Nephron (organoid): ENCODE measurements at regions not wholly inside any gene's neighbourhood (a gene's known extent, or its start where the extent isn't known, plus 50 kb on each side); places are given as distances from the start of the nearest gene placed in this dataset.

ENCODE experiments used
- H3K27ac Mint-ChIP-seq, 3 experiments: 2 replicates each; pipeline ENCODE4 v1.8.0; 2020; ENCODE audit warnings: mixed read lengths in 3 of 3, mild to moderate bottlenecking in 2 of 3, moderate library complexity in 1 of 3
- H3K27me3 Mint-ChIP-seq: 2 replicates; pipeline ENCODE4 v1.8.0; 2021; ENCODE audit warnings: low read depth, mild to moderate bottlenecking, moderate library complexity, mixed read lengths
- H3K36me3 Mint-ChIP-seq: 2 replicates; pipeline ENCODE4 v1.8.0; 2020; ENCODE audit warnings: low read depth, mixed read lengths
- H3K4me1 Mint-ChIP-seq: 2 replicates; pipeline ENCODE4 v1.8.0; 2020; ENCODE audit warnings: mixed read lengths
- H3K4me3 Mint-ChIP-seq, 3 experiments: 2 replicates each; pipeline ENCODE4 v1.8.0; 2020; ENCODE audit warnings: mild to moderate bottlenecking in 3 of 3, mixed read lengths in 3 of 3, moderate library complexity in 2 of 3
- H3K9me3 Mint-ChIP-seq: 2 replicates; pipeline ENCODE4 v1.8.0; 2020; ENCODE audit warnings: mixed read lengths
- CTCF ChIP-seq, 3 experiments: fragments of 200-600 bp; sonication (generic); IDR thresholded peaks; one replicate each; pipeline ENCODE4 v1.5.0; 2021; ENCODE audit warnings: antibody characterized with exemption in 3 of 3; ENCODE audit not compliant: unreplicated experiment in 3 of 3

DNA sequence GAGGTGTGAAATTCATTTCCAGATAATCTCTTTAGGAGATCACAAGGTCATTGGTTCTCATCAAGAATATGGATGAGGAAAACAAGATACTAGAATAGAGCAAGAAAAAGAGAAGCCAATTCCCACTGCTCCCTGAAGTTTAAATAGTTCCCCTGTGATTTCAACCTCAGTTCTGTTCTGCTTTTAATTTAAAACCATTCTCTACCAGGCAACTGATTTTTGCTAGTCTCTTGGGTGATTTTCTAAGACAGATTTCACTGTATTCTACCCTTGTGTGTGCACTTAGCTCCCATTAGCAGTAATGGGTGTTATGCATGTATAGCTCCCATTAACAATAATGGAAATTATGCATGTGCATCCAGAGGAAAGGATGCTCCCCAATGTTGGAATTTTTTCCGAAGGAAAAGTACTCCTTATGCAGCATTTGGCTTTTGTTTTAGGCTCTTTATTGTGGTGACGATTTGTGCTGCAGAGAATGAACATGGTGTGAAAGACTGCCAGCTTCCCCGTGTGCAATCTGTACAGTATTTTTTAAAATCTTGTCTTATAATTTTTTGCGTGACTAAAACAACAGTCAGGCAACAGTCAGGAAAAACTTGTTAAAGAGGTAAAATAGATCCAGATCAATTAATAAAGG, 144.0 kb upstream of the ZRANB2 start:
- Mint-ChIP-seq H3K27me3 (no peaks in the 10 kb centered on the region), H3K4me1 (peaks cover 6% of the 10 kb centered on the region), H3K27ac (no peak overlapping the region), H3K9me3 (peaks cover 2% of the 10 kb centered on the region), H3K4me3 (no peak overlapping the region), H3K36me3 (no peaks in the 10 kb centered on the region)
- TF ChIP-seq CTCF (IDR thresholded peaks at IDR 0.05; ENCODE audit: unreplicated experiment in 3 of 3): no peak

GRCh38 chr1:71223641-71224340, 143.0 kb upstream of the ZRANB2 start:
- Mint-ChIP-seq H3K27ac (no peak overlapping the region), H3K27me3 (no peaks in the 10 kb centered on the region), H3K4me1 (peaks cover 3% of the 10 kb centered on the region), H3K9me3 (peaks cover 2% of the 10 kb centered on the region), H3K36me3 (no peaks in the 10 kb centered on the region), H3K4me3 (no peak overlapping the region)
- no peak for TF ChIP-seq CTCF (IDR thresholded peaks at IDR 0.05; ENCODE audit: unreplicated experiment in 3 of 3)

DNA sequence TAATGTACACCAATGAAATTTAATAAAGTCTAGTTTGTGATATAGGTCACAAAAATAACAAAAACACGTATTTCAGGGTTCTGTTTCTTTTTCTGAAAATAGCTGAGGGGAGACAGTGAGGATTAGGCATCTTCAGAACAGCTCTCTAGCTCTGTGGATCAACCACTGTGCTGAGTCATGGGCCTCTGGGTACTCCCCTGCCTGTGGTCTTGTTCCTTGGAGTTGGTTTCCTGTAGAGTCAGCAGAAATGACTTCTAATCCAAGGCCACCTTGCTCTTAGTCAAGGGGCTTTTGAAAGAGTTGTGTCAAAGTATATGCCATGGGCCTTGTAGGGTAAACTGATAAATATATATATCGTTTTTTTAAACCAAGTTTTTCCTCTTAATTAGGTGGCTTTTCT, 141.8 kb upstream of the ZRANB2 start:
- TF ChIP-seq CTCF (IDR thresholded peaks at IDR 0.05; ENCODE audit: unreplicated experiment in 3 of 3): no peak
- Mint-ChIP-seq H3K9me3 (peaks cover 2% of the 10 kb centered on the region), H3K27me3 (no peaks in the 10 kb centered on the region), H3K36me3 (no peaks in the 10 kb centered on the region), H3K27ac (no peak overlapping the region), H3K4me3 (no peak overlapping the region), H3K4me1 (no peaks in the 10 kb centered on the region)

DNA sequence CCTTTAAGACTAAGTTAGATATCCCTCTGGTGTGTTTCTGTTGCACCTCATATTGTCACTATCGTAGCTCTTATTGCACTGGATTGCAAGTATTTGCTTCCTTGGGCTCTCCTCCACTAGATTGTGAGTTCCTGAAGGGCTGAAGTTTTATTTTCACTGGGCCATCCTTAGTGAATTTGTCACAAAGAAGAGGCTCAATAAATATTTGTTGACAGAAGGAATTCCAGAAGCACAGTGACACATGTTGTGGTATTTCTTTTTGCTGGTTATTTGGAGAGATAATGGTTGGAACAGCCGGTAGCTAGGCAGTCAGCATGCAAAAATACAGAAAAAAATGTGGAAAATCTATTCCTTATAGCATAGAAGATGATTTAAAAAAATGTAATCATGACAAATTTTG, 129.9 kb upstream of the ZRANB2 start:
- no peak overlapping the region for H3K27ac Mint-ChIP-seq

DNA sequence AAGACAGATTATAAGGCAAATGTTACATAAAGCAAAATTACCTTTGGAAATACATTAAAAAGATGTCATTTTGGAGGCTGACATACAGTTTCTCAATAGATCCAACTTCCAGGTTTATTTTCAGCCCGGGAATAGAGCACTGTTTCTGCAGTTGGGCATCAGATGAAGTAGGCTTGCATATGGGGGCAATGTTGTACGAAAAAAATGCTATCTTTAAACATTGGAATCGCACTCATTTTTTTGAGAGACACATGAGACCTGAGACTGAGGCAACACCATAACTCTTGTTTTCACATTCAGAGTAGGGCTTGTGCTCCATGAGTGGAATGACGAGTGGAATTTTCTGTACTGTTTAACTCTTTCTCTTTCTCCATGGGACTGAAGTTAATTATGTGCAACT, 122.4 kb upstream of the ZRANB2 start:
- Mint-ChIP-seq H3K4me3 (no peak overlapping the region), H3K9me3 (no peaks in the 10 kb centered on the region), H3K36me3 (no peaks in the 10 kb centered on the region), H3K27me3 (no peaks in the 10 kb centered on the region), H3K27ac (no peak overlapping the region), H3K4me1 (no peaks in the 10 kb centered on the region)
- no peak for TF ChIP-seq CTCF (IDR thresholded peaks at IDR 0.05; ENCODE audit: unreplicated experiment in 3 of 3)

More for the DNA sequence above, 129.9 kb upstream of the ZRANB2 start:
- no peaks in the 10 kb centered on the region for H3K9me3 Mint-ChIP-seq
- no peaks in the 10 kb centered on the region for H3K27me3 Mint-ChIP-seq
- H3K4me1 Mint-ChIP-seq: no peaks in the 10 kb centered on the region
- TF ChIP-seq CTCF (IDR thresholded peaks at IDR 0.05; ENCODE audit: unreplicated experiment in 3 of 3): no peak
- no peaks in the 10 kb centered on the region for H3K36me3 Mint-ChIP-seq
- H3K4me3 Mint-ChIP-seq: no peak overlapping the region

- TF ChIP-seq CTCF (IDR thresholded peaks at IDR 0.05; ENCODE audit: unreplicated experiment in 3 of 3): no peak
- Mint-ChIP-seq H3K4me3 (no peak overlapping the region), H3K27me3 (peaks cover 2% of the 10 kb centered on the region), H3K9me3 (no peaks in the 10 kb centered on the region), H3K27ac (no peak overlapping the region), H3K4me1 (no peaks in the 10 kb centered on the region), H3K36me3 (no peaks in the 10 kb centered on the region)
These were observed 119.7 kb upstream of the ZRANB2 start for GRCh38 chr1:71200503-71200902.
